H1 (cell line): ENCODE measurements at regions not wholly inside any gene's neighbourhood (a gene's known extent, or its start where the extent isn't known, plus 50 kb on each side); places are given as distances from the start of the nearest gene placed in this dataset.

ENCODE experiments used
- CTCF ChIA-PET: fragments of 300-600 bp; sonication (Branson Sonifier 250); formaldehyde crosslinking; loops from one replicate; lab custom pipeline; 2021; ENCODE audit not compliant: partially characterized antibody; lab: Charles Lee
- POLR2A ChIA-PET: fragments of 300-600 bp; sonication (Branson Sonifier 250); formaldehyde crosslinking; loops from one replicate; lab custom pipeline; 2021; ENCODE audit warnings: inconsistent platforms; ENCODE audit not compliant: partially characterized antibody; lab: Charles Lee
- DNase-seq, 2 experiments: peaks; one replicate each; pipeline versions ENCODE4 v3.0.0 to v3.0.0-alpha.2; 2010 to 2022; ENCODE audit warnings: low spot score in 2 of 2, low read depth in 1 of 2, mixed read lengths in 1 of 2
- FAIRE-seq: peaks from 2 replicates; lab custom pipeline; 2011; peaks lifted over from hg19 to GRCh38; lab: Jason Lieb, UNC
- H2AFZ ChIP-seq: 2 replicates; pipeline ENCODE4 v1.8.1; 2012; ENCODE audit warnings: low read length, inconsistent platforms
- H2AK5ac ChIP-seq: 2 replicates; pipeline ENCODE4 v1.6.1; 2013; ENCODE audit warnings: low read depth, low read length
- H2BK120ac ChIP-seq: replicated peaks from 2 replicates; pipeline ENCODE3; 2013; ENCODE audit warnings: low read depth, low read length, inconsistent platforms
- H2BK12ac ChIP-seq: 2 replicates; pipeline ENCODE4 v1.6.1; 2013; ENCODE audit warnings: low read depth, low read length
- H2BK15ac ChIP-seq: 2 replicates; pipeline ENCODE4 v1.6.1; 2013; ENCODE audit warnings: low read length
- H2BK20ac ChIP-seq: 2 replicates; pipeline ENCODE4 v1.6.1; 2013; ENCODE audit warnings: low read length
- H2BK5ac ChIP-seq: 2 replicates; pipeline ENCODE4 v1.6.1; 2013; ENCODE audit warnings: low read depth, low read length
- H3K14ac ChIP-seq: 2 replicates; pipeline ENCODE4 v1.6.1; 2013; ENCODE audit warnings: inconsistent platforms; ENCODE audit not compliant: insufficient read length
- H3K18ac ChIP-seq: 2 replicates; pipeline ENCODE4 v1.6.1; 2013; ENCODE audit warnings: low read length; ENCODE audit errors: extremely low read depth
- H3K23ac ChIP-seq: 2 replicates; pipeline ENCODE4 v1.6.1; 2013; ENCODE audit warnings: inconsistent platforms; ENCODE audit not compliant: insufficient read length
- H3K23me2 ChIP-seq: 2 replicates; pipeline ENCODE4 v1.6.1; 2013; ENCODE audit warnings: low read depth, low read length
- H3K27ac ChIP-seq: 2 replicates; pipeline ENCODE4 v1.6.1; 2011; ENCODE audit warnings: low read depth, low read length, inconsistent platforms
- H3K27me3 ChIP-seq, 4 experiments: replicated peaks in 1 of 4; 1 replicate in 1 of 4; 2 replicates in 3 of 4; pipeline versions ENCODE4 v1.6.1 to v1.8.1; 2011 to 2013; ENCODE audit warnings: low read length in 3 of 4, mild to moderate bottlenecking in 3 of 4, inconsistent platforms in 2 of 4, mixed read lengths in 2 of 4, moderate library complexity in 1 of 4; ENCODE audit not compliant: control insufficient read depth in 3 of 4, insufficient read depth in 3 of 4; ENCODE audit errors: extremely low read depth in 1 of 4
- H3K36me3 ChIP-seq, 4 experiments: 2 replicates each; pipeline versions ENCODE4 v1.6.1 to v1.8.1; 2011 to 2013; ENCODE audit warnings: mild to moderate bottlenecking in 4 of 4, low read length in 3 of 4, moderate library complexity in 2 of 4, control low read depth in 1 of 4, inconsistent platforms in 1 of 4; ENCODE audit not compliant: insufficient read depth in 4 of 4, control insufficient read depth in 2 of 4
- H3K4ac ChIP-seq: replicated peaks from 2 replicates; pipeline ENCODE3; 2013; ENCODE audit warnings: low read length, low read depth, mixed read lengths, inconsistent platforms; ENCODE audit not compliant: insufficient read length
- H3K4me1 ChIP-seq, 4 experiments: replicated peaks in 1 of 4; 1 replicate in 1 of 4; 2 replicates in 3 of 4; pipeline versions ENCODE4 v1.6.1 to v1.8.1; 2011 to 2013; ENCODE audit warnings: low read length in 3 of 4, inconsistent platforms in 2 of 4, mixed read lengths in 1 of 4; ENCODE audit not compliant: insufficient read depth in 4 of 4, control insufficient read depth in 3 of 4
- H3K4me2 ChIP-seq, 2 experiments: 2 replicates each; pipeline versions ENCODE4 v1.6.1 to v1.8.1; 2011 to 2013; ENCODE audit warnings: low read depth in 2 of 2, low read length in 2 of 2, control low read depth in 1 of 2, inconsistent platforms in 1 of 2, mild to moderate bottlenecking in 1 of 2; ENCODE audit not compliant: insufficient read depth in 1 of 2
- H3K4me3 ChIP-seq, 4 experiments: fragments of 200-600, 300-600 bp in 1 of 4; sonication (generic), shearing (Covaris generic), sonication (Bioruptor Twin) in 1 of 4; 2 replicates each; pipeline versions ENCODE4 v1.5.1 to v1.8.1; 2011 to 2016; ENCODE audit warnings: low read length in 4 of 4, low read depth in 3 of 4, control low read depth in 2 of 4, inconsistent platforms in 2 of 4, mild to moderate bottlenecking in 2 of 4, mixed read lengths in 1 of 4, moderate library complexity in 1 of 4; ENCODE audit not compliant: insufficient read depth in 2 of 4; ENCODE audit errors: extremely low read depth in 1 of 4
- H3K56ac ChIP-seq: replicated peaks from 2 replicates; pipeline ENCODE3; 2013; ENCODE audit warnings: low read depth, mild to moderate bottlenecking, mixed read lengths, low read length, inconsistent platforms; ENCODE audit not compliant: insufficient read length
- H3K79me1 ChIP-seq: 2 replicates; pipeline ENCODE4 v1.6.1; 2013; ENCODE audit warnings: low read depth, low read length, control low read depth
- H3K79me2 ChIP-seq, 2 experiments: 2 replicates each; pipeline versions ENCODE4 v1.6.1 to v1.8.1; 2012 to 2013; ENCODE audit warnings: low read length in 2 of 2, mild to moderate bottlenecking in 2 of 2, inconsistent platforms in 1 of 2; ENCODE audit not compliant: insufficient read depth in 2 of 2, control insufficient read depth in 1 of 2
- H3K9ac ChIP-seq, 4 experiments: replicated peaks in 1 of 4; 1 replicate in 1 of 4; 2 replicates in 3 of 4; pipeline versions ENCODE4 v1.6.1 to v1.8.1; 2011 to 2013; ENCODE audit warnings: low read depth in 3 of 4, low read length in 3 of 4, control low read depth in 2 of 4, mild to moderate bottlenecking in 2 of 4, moderate library complexity in 2 of 4, inconsistent platforms in 1 of 4; ENCODE audit errors: extremely low read depth in 1 of 4
- H3K9me3 ChIP-seq, 2 experiments: 2 replicates each; pipeline versions ENCODE4 v1.6.1 to v1.8.1; 2012 to 2013; ENCODE audit warnings: mild to moderate bottlenecking in 2 of 2, moderate library complexity in 2 of 2, control low read depth in 1 of 2, inconsistent platforms in 1 of 2, low read depth in 1 of 2, low read length in 1 of 2, mixed read lengths in 1 of 2; ENCODE audit not compliant: insufficient read depth in 2 of 2
- H4K20me1 ChIP-seq, 2 experiments: replicated peaks in 1 of 2; 2 replicates each; pipeline versions ENCODE3 to v1.8.1; 2011 to 2013; ENCODE audit warnings: inconsistent platforms in 2 of 2, low read length in 2 of 2, mild to moderate bottlenecking in 1 of 2; ENCODE audit not compliant: insufficient read depth in 2 of 2, control insufficient read depth in 1 of 2
- H4K5ac ChIP-seq: 2 replicates; pipeline ENCODE4 v1.6.1; 2013; ENCODE audit warnings: low read length, low read depth, mixed read lengths, inconsistent platforms; ENCODE audit not compliant: insufficient read length
- H4K8ac ChIP-seq: 2 replicates; pipeline ENCODE4 v1.8.0; 2013; ENCODE audit warnings: mild to moderate bottlenecking, moderate library complexity, low read length, inconsistent platforms; ENCODE audit not compliant: insufficient read depth; ENCODE audit errors: extremely low read depth
- H4K91ac ChIP-seq: replicated peaks from 2 replicates; pipeline ENCODE3; 2013; ENCODE audit warnings: low read length, mixed read lengths, inconsistent platforms; ENCODE audit not compliant: insufficient read length
- CTBP2 ChIP-seq: IDR thresholded peaks from 2 replicates; pipeline ENCODE4 v1.7.0; 2011; ENCODE audit warnings: borderline replicate concordance, mild to moderate bottlenecking, moderate library complexity, mixed read lengths, low read length; ENCODE audit not compliant: insufficient read depth, insufficient read length
- KDM4A ChIP-seq: IDR thresholded peaks from one replicate; pipeline ENCODE4 v1.7.1; 2012; ENCODE audit warnings: low read depth, mild to moderate bottlenecking, moderate library complexity, low read length, inconsistent platforms; ENCODE audit not compliant: severe bottlenecking
- NRF1 ChIP-seq: IDR thresholded peaks from 2 replicates; pipeline ENCODE4 v1.6.1; 2011; ENCODE audit warnings: mild to moderate bottlenecking, low read depth, low read length, improper control_type of control experiment
- SP2 ChIP-seq: IDR thresholded peaks from 2 replicates; pipeline ENCODE4 v1.6.1; 2012; ENCODE audit warnings: mild to moderate bottlenecking, low read length, inconsistent platforms
- WGBS, 2 experiments: shearing (Covaris generic) in 1 of 2; methylation state at CpG; one replicate each; pipeline versions ENCODE4 v1.1.6 to v1.1.7; 2013 to 2015; ENCODE audit warnings: low lambda C conversion rate in 2 of 2, mixed read lengths in 2 of 2, inconsistent platforms in 1 of 2, low coverage in 1 of 2, missing lambda C conversion rate in 1 of 2; ENCODE audit not compliant: insufficient replicate concordance in 2 of 2, insufficient coverage in 1 of 2, insufficient read length in 1 of 2; ENCODE audit errors: extremely low coverage in 1 of 2, missing lambda C conversion rate in 1 of 2; 5-methylcytosine and 5-hydroxymethylcytosine counted together

- 68% methylated on average over 4 of the region's 5 CpGs; no CpG with 5 or more reads in 1 of the 2 experiments for WGBS, 2 experiments
- no peak overlapping the region for H3K4me2 ChIP-seq
- H3K14ac ChIP-seq, result no peak overlapping the region
- H3K27ac ChIP-seq, result no peak overlapping the region
- H3K23ac ChIP-seq, result no peak overlapping the region
- ChIA-PET POLR2A (no interaction called here), CTCF (no interaction called here)
- no peak overlapping the region for H2AFZ ChIP-seq
- H3K4me1 ChIP-seq, result no peaks in the 10 kb centered on the region
- H4K20me1 ChIP-seq, result peaks cover 0 to 7% of the 10 kb centered on the region in 2 experiments
- no peak overlapping the region for H3K56ac ChIP-seq
- H3K9ac ChIP-seq, result no peak overlapping the region
- DNase-seq (no peak), FAIRE-seq (no peak)
- TF ChIP-seq KDM4A (no peak), CTBP2 (no peak), NRF1 (no peak), SP2 (no peak)
- no peaks in the 10 kb centered on the region for H3K79me2 ChIP-seq
- H2BK120ac ChIP-seq, result no peak overlapping the region
- no peaks in the 10 kb centered on the region for H3K36me3 ChIP-seq
- H3K27me3 ChIP-seq, result no peaks in the 10 kb centered on the region
- no peak overlapping the region for H2BK12ac ChIP-seq
- H4K91ac ChIP-seq, result no peak overlapping the region
- no peak overlapping the region for H4K8ac ChIP-seq
- no peak overlapping the region for H3K4ac ChIP-seq
- no peak overlapping the region for H3K4me3 ChIP-seq
- no peak overlapping the region for H2AK5ac ChIP-seq
- no peak overlapping the region for H4K5ac ChIP-seq
- H3K23me2 ChIP-seq, result peaks cover 13% of the 10 kb centered on the region; the same call in 1 of the 2 replicates
- H2BK15ac ChIP-seq, result no peak overlapping the region
- peaks cover 79 to 95% of the 10 kb centered on the region in 2 experiments for H3K9me3 ChIP-seq
- no peaks in the 10 kb centered on the region for H3K79me1 ChIP-seq
- no peak overlapping the region for H2BK20ac ChIP-seq
- no peak overlapping the region for H3K18ac ChIP-seq
- no peak overlapping the region for H2BK5ac ChIP-seq
These were observed 227.4 kb downstream of the TUBA3C start for GRCh38 chr13:18954254-18954653.
